Activated CD8-positive, alpha-beta T cell treated with anti-CD3 and anti-CD28 coated beads for 36 hours (primary cell): ENCODE measurements at regions not wholly inside any gene's neighbourhood (a gene's known extent, or its start where the extent isn't known, plus 50 kb on each side); places are given as distances from the start of the nearest gene placed in this dataset.

Experiments
- ATAC-seq: fragments of 200-7000 bp; cut with Tn5 transposase; one replicate; pipeline ENCODE4 v1.10.0; 2021; ENCODE audit warnings: mild to moderate bottlenecking, moderate library complexity
- CTCF ChIA-PET: fragments of 350-600 bp; sonication (Branson Sonifier 250); formaldehyde crosslinking; loops from one replicate; lab custom pipeline; 2021; ENCODE audit warnings: antibody characterized with exemption; lab: Charles Lee
- POLR2A ChIA-PET: fragments of 350-600 bp; sonication (Branson Sonifier 250); formaldehyde crosslinking; loops from one replicate; lab custom pipeline; 2021; ENCODE audit warnings: antibody characterized with exemption; lab: Charles Lee
- DNase-seq: peaks from one replicate; pipeline ENCODE4 v3.0.0-alpha.2; 2020
- H3K27ac Mint-ChIP-seq: one replicate; pipeline ENCODE4 v1.8.0; 2021; ENCODE audit warnings: mild to moderate bottlenecking, mixed read lengths
- H3K27me3 Mint-ChIP-seq: one replicate; pipeline ENCODE4 v1.8.0; 2021; ENCODE audit warnings: mixed read lengths
- H3K36me3 Mint-ChIP-seq: one replicate; pipeline ENCODE4 v1.8.0; 2021; ENCODE audit warnings: low read depth, mixed read lengths
- H3K4me1 Mint-ChIP-seq: one replicate; pipeline ENCODE4 v1.8.0; 2021; ENCODE audit warnings: low read depth, mixed read lengths
- H3K4me3 Mint-ChIP-seq: one replicate; pipeline ENCODE4 v1.8.0; 2021; ENCODE audit warnings: mild to moderate bottlenecking, moderate library complexity, mixed read lengths
- H3K9me3 Mint-ChIP-seq: one replicate; pipeline ENCODE4 v1.8.0; 2021; ENCODE audit warnings: mixed read lengths
- intact Hi-C: fragments of 100-400 bp; cut with micrococcal nuclease; formaldehyde crosslinking; loops from one replicate; pipeline ENCODE4 v1.10.0; 2022
- TF ChIP-seq, protein P1 (sequence below): fragments of 200-600 bp; IDR thresholded peaks from one replicate; pipeline ENCODE4 v1.8.0; 2022; ENCODE audit warnings: antibody characterized with exemption, mild to moderate bottlenecking

- ChIA-PET POLR2A (no interaction called here), CTCF (interaction anchor here (0.7 to 1.3 kb wide), 2 partner anchors 27 to 47 kb away, joined by 3 to 4 read pairs; no protein-coding TSS in a partner anchor)
- ATAC-seq (no peak), DNase-seq (no peak)
- H3K36me3 Mint-ChIP-seq: no peaks in the 10 kb centered on the region
- H3K4me3 Mint-ChIP-seq: no peak overlapping the region
- H3K9me3 Mint-ChIP-seq: no peaks in the 10 kb centered on the region
- TF ChIP-seq, protein P1, sequence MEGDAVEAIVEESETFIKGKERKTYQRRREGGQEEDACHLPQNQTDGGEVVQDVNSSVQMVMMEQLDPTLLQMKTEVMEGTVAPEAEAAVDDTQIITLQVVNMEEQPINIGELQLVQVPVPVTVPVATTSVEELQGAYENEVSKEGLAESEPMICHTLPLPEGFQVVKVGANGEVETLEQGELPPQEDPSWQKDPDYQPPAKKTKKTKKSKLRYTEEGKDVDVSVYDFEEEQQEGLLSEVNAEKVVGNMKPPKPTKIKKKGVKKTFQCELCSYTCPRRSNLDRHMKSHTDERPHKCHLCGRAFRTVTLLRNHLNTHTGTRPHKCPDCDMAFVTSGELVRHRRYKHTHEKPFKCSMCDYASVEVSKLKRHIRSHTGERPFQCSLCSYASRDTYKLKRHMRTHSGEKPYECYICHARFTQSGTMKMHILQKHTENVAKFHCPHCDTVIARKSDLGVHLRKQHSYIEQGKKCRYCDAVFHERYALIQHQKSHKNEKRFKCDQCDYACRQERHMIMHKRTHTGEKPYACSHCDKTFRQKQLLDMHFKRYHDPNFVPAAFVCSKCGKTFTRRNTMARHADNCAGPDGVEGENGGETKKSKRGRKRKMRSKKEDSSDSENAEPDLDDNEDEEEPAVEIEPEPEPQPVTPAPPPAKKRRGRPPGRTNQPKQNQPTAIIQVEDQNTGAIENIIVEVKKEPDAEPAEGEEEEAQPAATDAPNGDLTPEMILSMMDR: no peak
- H3K27me3 Mint-ChIP-seq: no peaks in the 10 kb centered on the region
- H3K27ac Mint-ChIP-seq: no peak overlapping the region
- no peaks in the 10 kb centered on the region for H3K4me1 Mint-ChIP-seq
- intact Hi-C loops: no loop called here
Measured at GRCh38 chr18:22846697-22847096, 86.4 kb upstream of the RBBP8 start.

DNA sequence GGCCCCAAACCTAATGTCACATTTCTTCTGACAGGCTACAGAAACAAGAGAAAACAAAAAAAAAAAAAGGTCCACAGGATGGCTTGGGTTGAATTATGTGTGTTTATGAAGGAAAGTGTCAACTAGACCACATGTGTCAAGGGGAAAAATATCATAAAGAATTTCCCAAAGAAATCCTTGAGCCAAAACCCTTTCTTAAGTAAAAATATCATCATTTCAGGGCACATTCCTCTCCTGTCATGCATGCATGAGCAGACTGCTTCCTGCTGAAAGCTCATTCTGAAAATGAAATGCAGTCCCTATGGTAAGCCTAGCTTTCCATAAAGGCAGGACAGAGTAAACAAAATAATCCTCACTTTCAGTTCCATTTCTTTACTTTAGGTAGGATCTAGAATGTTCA lies 85.7 kb upstream of the RBBP8 start:
- Mint-ChIP-seq H3K4me3 (no peak overlapping the region), H3K36me3 (no peaks in the 10 kb centered on the region), H3K27ac (no peak overlapping the region), H3K27me3 (no peaks in the 10 kb centered on the region), H3K4me1 (no peaks in the 10 kb centered on the region), H3K9me3 (no peaks in the 10 kb centered on the region)
- ChIA-PET CTCF (interaction anchor here (1.3 kb wide), 1 partner anchor 27 kb away, joined by 4 read pairs; no protein-coding TSS in a partner anchor), POLR2A (no interaction called here)
- ATAC-seq (no peak), DNase-seq (no peak)
- intact Hi-C loops: no loop called here
- TF ChIP-seq, protein P1: no peak

GRCh38 chr18:22847867-22848451 lies 85.2 kb upstream of the RBBP8 start:
- Mint-ChIP-seq H3K9me3 (no peaks in the 10 kb centered on the region), H3K4me3 (no peak overlapping the region), H3K4me1 (no peaks in the 10 kb centered on the region), H3K36me3 (no peaks in the 10 kb centered on the region), H3K27me3 (no peaks in the 10 kb centered on the region), H3K27ac (no peak overlapping the region)
- DNase-seq: no peak
- ATAC-seq: no peak
- POLR2A ChIA-PET: no interaction called here
- CTCF ChIA-PET: interaction anchor here (1.3 kb wide), 1 partner anchor 26 kb away, joined by 4 read pairs; no protein-coding TSS in a partner anchor
- TF ChIP-seq, protein P1: no peak
- intact Hi-C loops: no loop called here

GRCh38 chr18:22848615-22849014 lies 84.5 kb upstream of the RBBP8 start:
- Mint-ChIP-seq H3K4me1 (no peaks in the 10 kb centered on the region), H3K9me3 (no peaks in the 10 kb centered on the region), H3K4me3 (no peak overlapping the region), H3K27ac (no peak overlapping the region), H3K36me3 (no peaks in the 10 kb centered on the region), H3K27me3 (peaks cover 2% of the 10 kb centered on the region)
- intact Hi-C loops: no loop called here
- ATAC-seq (no peak), DNase-seq (no peak)
- ChIA-PET POLR2A (no interaction called here), CTCF (no interaction called here)
- TF ChIP-seq, protein P1: no peak

- Mint-ChIP-seq H3K36me3 (no peaks in the 10 kb centered on the region), H3K27me3 (peaks cover 34% of the 10 kb centered on the region), H3K4me1 (no peaks in the 10 kb centered on the region), H3K4me3 (no peak overlapping the region), H3K27ac (no peak overlapping the region), H3K9me3 (no peaks in the 10 kb centered on the region)
- intact Hi-C loops: no loop called here
- CTCF ChIA-PET: no interaction called here
- TF ChIP-seq, protein P1: no peak
- DNase-seq (no peak), ATAC-seq (no peak)
- POLR2A ChIA-PET: no interaction called here
Measured at GRCh38 chr18:22856870-22857269, 76.3 kb upstream of the RBBP8 start.
